HEK293 (cell line): ENCODE measurements at regions not wholly inside any gene's neighbourhood (a gene's known extent, or its start where the extent isn't known, plus 50 kb on each side); places are given as distances from the start of the nearest gene placed in this dataset.

Experiments
- BCL11B ChIP-seq: fragments of 450-650 bp; formaldehyde crosslinking; IDR thresholded peaks from 2 replicates; pipeline ENCODE4 v1.5.1; 2016; ENCODE audit warnings: low read depth, missing biosample characterization, missing genetic modification characterization
- GFI1B ChIP-seq: fragments of 450-650 bp; formaldehyde crosslinking; IDR thresholded peaks from 2 replicates; pipeline ENCODE4 v1.5.1; 2016; ENCODE audit warnings: missing biosample characterization, missing genetic modification characterization
- GLI2 ChIP-seq: fragments of 450-650 bp; formaldehyde crosslinking; IDR thresholded peaks from 2 replicates; pipeline ENCODE4; 2017; ENCODE audit warnings: missing biosample characterization, missing genetic modification characterization, low read depth, borderline replicate concordance
- GLIS2 ChIP-seq: fragments of 450-650 bp; formaldehyde crosslinking; IDR thresholded peaks from 2 replicates; pipeline ENCODE4 v1.5.1; 2016; ENCODE audit warnings: missing biosample characterization, missing genetic modification characterization
- KLF17 ChIP-seq: fragments of 450-650 bp; formaldehyde crosslinking; IDR thresholded peaks from 2 replicates; pipeline ENCODE4 v1.5.1; 2016; ENCODE audit warnings: missing biosample characterization, missing genetic modification characterization
- SP3 ChIP-seq: fragments of 450-650 bp; formaldehyde crosslinking; IDR thresholded peaks from 2 replicates; pipeline ENCODE4 v1.5.1; 2016; ENCODE audit warnings: missing biosample characterization, missing genetic modification characterization
- TCF7L2 ChIP-seq: IDR thresholded peaks from 2 replicates; pipeline ENCODE4 v1.6.1; 2011; ENCODE audit warnings: low read depth, mild to moderate bottlenecking, inconsistent platforms, low read length, moderate library complexity, borderline replicate concordance
- TSHZ1 ChIP-seq: fragments of 450-650 bp; formaldehyde crosslinking; IDR thresholded peaks from 2 replicates; pipeline ENCODE4 v1.5.1; 2016; ENCODE audit warnings: missing biosample characterization, missing genetic modification characterization, borderline replicate concordance
- ZBTB7A ChIP-seq: fragments of 450-650 bp; formaldehyde crosslinking; IDR thresholded peaks from 2 replicates; pipeline ENCODE4 v1.5.1; 2016; ENCODE audit warnings: low read depth, missing biosample characterization, missing genetic modification characterization
- ZEB2 ChIP-seq: fragments of 450-650 bp; formaldehyde crosslinking; IDR thresholded peaks from 2 replicates; pipeline ENCODE4 v1.5.1; 2016; ENCODE audit warnings: missing biosample characterization, missing genetic modification characterization
- ZFHX2 ChIP-seq: fragments of 450-650 bp; formaldehyde crosslinking; conservative IDR thresholded peaks from 2 replicates; pipeline ENCODE4 v1.5.1; 2016; ENCODE audit warnings: missing biosample characterization, missing genetic modification characterization
- ZFP3 ChIP-seq: fragments of 450-650 bp; formaldehyde crosslinking; IDR thresholded peaks from 2 replicates; pipeline ENCODE4 v1.5.1; 2016; ENCODE audit warnings: low read depth, missing biosample characterization, missing genetic modification characterization
- ZNF112 ChIP-seq: fragments of 450-650 bp; formaldehyde crosslinking; IDR thresholded peaks from 2 replicates; pipeline ENCODE4 v1.5.0; 2017; ENCODE audit warnings: missing biosample characterization, missing genetic modification characterization
- ZNF132 ChIP-seq: fragments of 450-650 bp; formaldehyde crosslinking; IDR thresholded peaks from 2 replicates; pipeline ENCODE4 v1.5.1; 2017; ENCODE audit warnings: missing biosample characterization, missing genetic modification characterization, borderline replicate concordance
- ZNF169 ChIP-seq: fragments of 450-650 bp; formaldehyde crosslinking; IDR thresholded peaks from 2 replicates; pipeline ENCODE4 v1.5.1; 2016; ENCODE audit warnings: missing biosample characterization, missing genetic modification characterization
- ZNF174 ChIP-seq: fragments of 450-650 bp; formaldehyde crosslinking; IDR thresholded peaks from 2 replicates; pipeline ENCODE4 v1.5.0; 2017; ENCODE audit warnings: missing biosample characterization, mild to moderate bottlenecking, missing genetic modification characterization
- ZNF184 ChIP-seq: fragments of 450-650 bp; IDR thresholded peaks from 2 replicates; pipeline ENCODE4 v1.5.1; 2018; ENCODE audit warnings: missing biosample characterization, mild to moderate bottlenecking, missing genetic modification characterization
- ZNF23 ChIP-seq: fragments of 450-650 bp; formaldehyde crosslinking; IDR thresholded peaks from 2 replicates; pipeline ENCODE4 v1.5.1; 2016; ENCODE audit warnings: missing biosample characterization, missing genetic modification characterization, borderline replicate concordance
- ZNF24 ChIP-seq: fragments of 450-650 bp; formaldehyde crosslinking; IDR thresholded peaks from 2 replicates; pipeline ENCODE4 v1.5.1; 2016; ENCODE audit warnings: missing biosample characterization, missing genetic modification characterization
- ZNF302 ChIP-seq: fragments of 450-650 bp; formaldehyde crosslinking; IDR thresholded peaks from 2 replicates; pipeline ENCODE4 v1.5.1; 2016; ENCODE audit warnings: missing biosample characterization, missing genetic modification characterization, low read depth
- ZNF311 ChIP-seq: fragments of 450-650 bp; formaldehyde crosslinking; IDR thresholded peaks from 2 replicates; pipeline ENCODE4 v1.5.1; 2017; ENCODE audit warnings: missing biosample characterization, missing genetic modification characterization, borderline replicate concordance
- ZNF521 ChIP-seq: fragments of 450-650 bp; formaldehyde crosslinking; IDR thresholded peaks from 2 replicates; pipeline ENCODE4 v1.5.1; 2017; ENCODE audit warnings: missing biosample characterization, mild to moderate bottlenecking, missing genetic modification characterization
- ZNF544 ChIP-seq: fragments of 450-650 bp; formaldehyde crosslinking; IDR thresholded peaks from 2 replicates; pipeline ENCODE4 v1.5.0; 2017; ENCODE audit warnings: missing biosample characterization, missing genetic modification characterization
- ZNF621 ChIP-seq: fragments of 450-650 bp; formaldehyde crosslinking; IDR thresholded peaks from 2 replicates; pipeline ENCODE4 v1.5.1; 2017; ENCODE audit warnings: missing biosample characterization, missing genetic modification characterization
- ZNF776 ChIP-seq: fragments of 450-650 bp; formaldehyde crosslinking; IDR thresholded peaks from 2 replicates; pipeline ENCODE4 v1.5.0; 2017; ENCODE audit warnings: missing biosample characterization, missing genetic modification characterization, borderline replicate concordance
- TF ChIP-seq, protein P1 (sequence below): fragments of 450-650 bp; formaldehyde crosslinking; IDR thresholded peaks from 2 replicates; pipeline ENCODE4 v1.5.1; 2016; ENCODE audit warnings: missing biosample characterization, missing genetic modification characterization
- TF ChIP-seq, protein P2 (sequence below): fragments of 450-650 bp; formaldehyde crosslinking; IDR thresholded peaks from 2 replicates; pipeline ENCODE4 v1.5.1; 2016; ENCODE audit warnings: missing biosample characterization, missing genetic modification characterization
- TF ChIP-seq, protein P3 (sequence below): fragments of 450-650 bp; formaldehyde crosslinking; IDR thresholded peaks from 2 replicates; pipeline ENCODE4 v1.5.1; 2016; ENCODE audit warnings: missing biosample characterization, missing genetic modification characterization

- TF ChIP-seq TSHZ1 (tag by site-specific recombination) (peak; percentile 65; the same call in 1 of the 2 replicates), ZNF24 (tag by site-specific recombination) (peak; percentile 83), ZFHX2 (tag by site-specific recombination) (peak; percentile 76), ZNF169 (tag by site-specific recombination) (no peak), ZNF112 (tag by site-specific recombination) (no peak), ZNF544 (tag by site-specific recombination) (no peak), GLIS2 (tag by site-specific recombination) (no peak), ZNF132 (tag by site-specific recombination) (no peak), GLI2 (tag by site-specific recombination) (peak; percentile 76; the same call in 1 of the 2 replicates), ZNF302 (tag by site-specific recombination) (no peak), ZFP3 (tag by site-specific recombination) (no peak), ZNF776 (tag by site-specific recombination) (no peak), ZEB2 (tag by site-specific recombination) (peak; percentile 93), ZNF23 (tag by site-specific recombination) (no peak), SP3 (tag by site-specific recombination) (no peak), TCF7L2 (no peak), ZNF521 (tag by site-specific recombination) (no peak), ZNF184 (tag by site-specific recombination) (peak; percentile 76), GFI1B (tag by site-specific recombination) (no peak), ZNF621 (no peak), ZBTB7A (tag by site-specific recombination) (no peak), KLF17 (no peak), ZNF174 (tag by site-specific recombination) (no peak), BCL11B (tag by site-specific recombination) (no peak), ZNF311 (no peak)
- TF ChIP-seq, protein P1, sequence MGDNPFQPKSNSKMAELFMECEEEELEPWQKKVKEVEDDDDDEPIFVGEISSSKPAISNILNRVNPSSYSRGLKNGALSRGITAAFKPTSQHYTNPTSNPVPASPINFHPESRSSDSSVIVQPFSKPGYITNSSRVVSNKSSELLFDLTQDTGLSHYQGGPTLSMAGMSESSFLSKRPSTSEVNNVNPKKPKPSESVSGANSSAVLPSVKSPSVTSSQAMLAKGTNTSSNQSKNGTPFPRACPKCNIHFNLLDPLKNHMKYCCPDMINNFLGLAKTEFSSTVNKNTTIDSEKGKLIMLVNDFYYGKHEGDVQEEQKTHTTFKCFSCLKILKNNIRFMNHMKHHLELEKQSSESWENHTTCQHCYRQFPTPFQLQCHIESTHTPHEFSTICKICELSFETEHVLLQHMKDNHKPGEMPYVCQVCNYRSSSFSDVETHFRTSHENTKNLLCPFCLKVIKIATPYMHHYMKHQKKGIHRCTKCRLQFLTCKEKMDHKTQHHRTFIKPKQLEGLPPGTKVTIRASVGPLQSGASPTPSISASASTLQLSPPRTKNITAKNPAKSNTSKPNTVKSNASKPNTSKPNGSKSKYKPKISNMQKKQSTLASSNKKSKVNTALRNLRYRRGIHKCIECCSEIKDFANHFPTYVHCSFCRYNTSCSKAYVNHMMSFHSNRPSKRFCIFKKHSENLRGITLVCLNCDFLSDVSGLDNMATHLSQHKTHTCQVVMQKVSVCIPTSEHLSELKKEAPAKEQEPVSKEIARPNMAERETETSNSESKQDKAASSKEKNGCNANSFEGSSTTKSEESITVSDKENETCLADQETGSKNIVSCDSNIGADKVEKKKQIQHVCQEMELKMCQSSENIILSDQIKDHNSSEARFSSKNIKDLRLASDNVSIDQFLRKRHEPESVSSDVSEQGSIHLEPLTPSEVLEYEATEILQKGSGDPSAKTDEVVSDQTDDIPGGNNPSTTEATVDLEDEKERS, result no peak
- TF ChIP-seq, protein P2, sequence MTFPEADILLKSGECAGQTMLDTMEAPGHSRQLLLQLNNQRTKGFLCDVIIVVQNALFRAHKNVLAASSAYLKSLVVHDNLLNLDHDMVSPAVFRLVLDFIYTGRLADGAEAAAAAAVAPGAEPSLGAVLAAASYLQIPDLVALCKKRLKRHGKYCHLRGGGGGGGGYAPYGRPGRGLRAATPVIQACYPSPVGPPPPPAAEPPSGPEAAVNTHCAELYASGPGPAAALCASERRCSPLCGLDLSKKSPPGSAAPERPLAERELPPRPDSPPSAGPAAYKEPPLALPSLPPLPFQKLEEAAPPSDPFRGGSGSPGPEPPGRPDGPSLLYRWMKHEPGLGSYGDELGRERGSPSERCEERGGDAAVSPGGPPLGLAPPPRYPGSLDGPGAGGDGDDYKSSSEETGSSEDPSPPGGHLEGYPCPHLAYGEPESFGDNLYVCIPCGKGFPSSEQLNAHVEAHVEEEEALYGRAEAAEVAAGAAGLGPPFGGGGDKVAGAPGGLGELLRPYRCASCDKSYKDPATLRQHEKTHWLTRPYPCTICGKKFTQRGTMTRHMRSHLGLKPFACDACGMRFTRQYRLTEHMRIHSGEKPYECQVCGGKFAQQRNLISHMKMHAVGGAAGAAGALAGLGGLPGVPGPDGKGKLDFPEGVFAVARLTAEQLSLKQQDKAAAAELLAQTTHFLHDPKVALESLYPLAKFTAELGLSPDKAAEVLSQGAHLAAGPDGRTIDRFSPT (tag by site-specific recombination), result peak; percentile 56
- TF ChIP-seq, protein P3, sequence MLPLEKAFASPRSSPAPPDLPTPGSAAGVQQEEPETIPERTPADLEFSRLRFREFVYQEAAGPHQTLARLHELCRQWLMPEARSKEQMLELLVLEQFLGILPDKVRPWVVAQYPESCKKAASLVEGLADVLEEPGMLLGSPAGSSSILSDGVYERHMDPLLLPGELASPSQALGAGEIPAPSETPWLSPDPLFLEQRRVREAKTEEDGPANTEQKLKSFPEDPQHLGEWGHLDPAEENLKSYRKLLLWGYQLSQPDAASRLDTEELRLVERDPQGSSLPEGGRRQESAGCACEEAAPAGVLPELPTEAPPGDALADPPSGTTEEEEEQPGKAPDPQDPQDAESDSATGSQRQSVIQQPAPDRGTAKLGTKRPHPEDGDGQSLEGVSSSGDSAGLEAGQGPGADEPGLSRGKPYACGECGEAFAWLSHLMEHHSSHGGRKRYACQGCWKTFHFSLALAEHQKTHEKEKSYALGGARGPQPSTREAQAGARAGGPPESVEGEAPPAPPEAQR (tag by site-specific recombination), result no peak
Observed at GRCh38 chr1:68331117-68331865, 99.0 kb upstream of the WLS start (continued).
